ENCODE measurements at regions not wholly inside any gene's neighbourhood (a gene's known extent, or its start where the extent isn't known, plus 50 kb on each side); places are given as distances from the start of the nearest gene placed in this dataset.

DNA sequence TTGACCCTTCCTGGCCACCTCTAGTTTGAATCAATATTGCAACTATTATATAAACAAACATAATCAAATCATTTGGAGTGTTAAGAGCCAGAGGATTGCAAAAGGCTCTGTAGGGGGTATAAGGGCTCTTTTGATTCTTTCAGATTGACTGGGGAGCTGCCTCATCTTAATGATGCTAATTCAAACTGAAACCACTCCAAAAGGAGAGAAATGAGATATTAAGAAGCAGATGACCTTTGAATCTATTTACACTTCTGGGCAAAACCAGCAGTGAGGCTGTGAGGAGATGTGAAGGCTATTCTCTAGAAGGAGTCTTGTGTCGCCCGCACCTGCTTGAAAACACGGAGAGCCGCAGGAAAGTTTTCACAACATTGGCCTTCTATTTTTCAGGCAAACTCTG is 311.2 kb upstream of the CRIM1 start:
- H4K5ac ChIP-seq (ENCODE audit: insufficient read length, low read depth, low read length): no peak overlapping the region
- H2BK12ac ChIP-seq (ENCODE audit: low read depth, low read length): no peak overlapping the region
- H2BK5ac ChIP-seq (ENCODE audit: low read depth, low read length): no peak overlapping the region
- H2AFZ ChIP-seq (ENCODE audit: low read length): no peak overlapping the region
- H2BK20ac ChIP-seq (ENCODE audit: low read length): no peak overlapping the region
- no peak overlapping the region for H3K14ac ChIP-seq (ENCODE audit: insufficient read length)
- no peak overlapping the region for H2BK15ac ChIP-seq (ENCODE audit: low read length)
- no peaks in the 10 kb centered on the region for H3K23me2 ChIP-seq (ENCODE audit: low read depth, low read length)
- DNase-seq (ENCODE audit: low read depth in 1 of 2, low spot score in 2 of 2) (no peak), FAIRE-seq (no peak)
- H3K9ac ChIP-seq (replicated peaks in 1 of 4; ENCODE audit: extremely low read depth in 1 of 4, low read depth in 3 of 4, low read length in 3 of 4): no peak overlapping the region
- ChIA-PET CTCF (ENCODE audit: partially characterized antibody) (no interaction called here), POLR2A (ENCODE audit: partially characterized antibody) (no interaction called here)
- no peaks in the 10 kb centered on the region for H3K9me3 ChIP-seq (ENCODE audit: insufficient read depth in 2 of 2, low read depth in 1 of 2, low read length in 1 of 2)
- H3K4me2 ChIP-seq (ENCODE audit: insufficient read depth in 1 of 2, low read depth in 2 of 2, low read length in 2 of 2): no peak overlapping the region
- H3K79me2 ChIP-seq (ENCODE audit: control insufficient read depth in 1 of 2, insufficient read depth in 2 of 2, low read length in 2 of 2): no peaks in the 10 kb centered on the region
- no peak overlapping the region for H3K56ac ChIP-seq (replicated peaks; ENCODE audit: insufficient read length, low read depth, low read length)
- no peak overlapping the region for H3K27ac ChIP-seq (ENCODE audit: low read depth, low read length)
- H3K18ac ChIP-seq (ENCODE audit: extremely low read depth, low read length): no peak overlapping the region
- no peak for TF ChIP-seq MAFK (IDR thresholded peaks at IDR 0.05; ENCODE audit: low read depth, low read length)
- TF ChIP-seq MAX (IDR thresholded peaks at IDR 0.05): no peak
- TF ChIP-seq SIX5 (IDR thresholded peaks at IDR 0.05; ENCODE audit: low read depth, low read length): no peak
- TF ChIP-seq FOSL1 (IDR thresholded peaks at IDR 0.05; ENCODE audit: insufficient read depth, low read depth, low read length): no peak
- no peak for TF ChIP-seq SIN3A (conservative IDR thresholded peaks at IDR 0.05 in 1 of 2, IDR thresholded peaks at IDR 0.05 in 1 of 2; ENCODE audit: low read depth in 1 of 2, low read length in 2 of 2)
- TF ChIP-seq, protein P1, sequence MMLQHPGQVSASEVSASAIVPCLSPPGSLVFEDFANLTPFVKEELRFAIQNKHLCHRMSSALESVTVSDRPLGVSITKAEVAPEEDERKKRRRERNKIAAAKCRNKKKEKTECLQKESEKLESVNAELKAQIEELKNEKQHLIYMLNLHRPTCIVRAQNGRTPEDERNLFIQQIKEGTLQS (IDR thresholded peaks at IDR 0.05; ENCODE audit: insufficient read depth, low read depth, low read length): no peak
- TF ChIP-seq POLR2A (IDR thresholded peaks at IDR 0.05; ENCODE audit: control extremely low read depth in 1 of 2, low read depth in 2 of 2, low read length in 2 of 2): no peak
- no peak for TF ChIP-seq CTCF (IDR thresholded peaks at IDR 0.05; ENCODE audit: control extremely low read depth in 1 of 3, insufficient read depth in 1 of 3, low read depth in 1 of 3, low read length in 3 of 3)
- no peak for TF ChIP-seq ZNF274 (IDR thresholded peaks at IDR 0.05; ENCODE audit: borderline replicate concordance, extremely low read depth, low read length)
- H3K27me3 ChIP-seq (replicated peaks in 1 of 4; ENCODE audit: control insufficient read depth in 3 of 4, extremely low read depth in 1 of 4, insufficient read depth in 3 of 4, low read length in 3 of 4): no peaks in the 10 kb centered on the region
- no peak overlapping the region for H2BK120ac ChIP-seq (replicated peaks; ENCODE audit: low read depth, low read length)
- H4K8ac ChIP-seq (ENCODE audit: extremely low read depth, insufficient read depth, low read length): no peak overlapping the region
- H4K91ac ChIP-seq (replicated peaks; ENCODE audit: insufficient read length, low read length): no peak overlapping the region
- no peak overlapping the region for H3K4ac ChIP-seq (replicated peaks; ENCODE audit: insufficient read length, low read depth, low read length)
- H3K79me1 ChIP-seq (ENCODE audit: low read depth, low read length): no peaks in the 10 kb centered on the region
- H2AK5ac ChIP-seq (ENCODE audit: low read depth, low read length): no peak overlapping the region
- H3K4me1 ChIP-seq (replicated peaks in 1 of 4; ENCODE audit: control insufficient read depth in 3 of 4, insufficient read depth in 4 of 4, low read length in 3 of 4): no peaks in the 10 kb centered on the region
- H4K20me1 ChIP-seq (replicated peaks in 1 of 2; ENCODE audit: control insufficient read depth in 1 of 2, insufficient read depth in 2 of 2, low read length in 2 of 2): no peaks in the 10 kb centered on the region
- no peaks in the 10 kb centered on the region for H3K36me3 ChIP-seq (ENCODE audit: control insufficient read depth in 2 of 4, insufficient read depth in 4 of 4, low read length in 3 of 4)
- 100% methylated on average over 4 of the region's 4 CpGs; no CpG with 5 or more reads in 1 of the 2 experiments for WGBS, 2 experiments (ENCODE audit: extremely low coverage in 1 of 2, insufficient coverage in 1 of 2, insufficient read length in 1 of 2, insufficient replicate concordance in 2 of 2, low coverage in 1 of 2, low lambda C conversion rate in 2 of 2, missing lambda C conversion rate in 1 of 2)
- no peak overlapping the region for H3K4me3 ChIP-seq (ENCODE audit: extremely low read depth in 1 of 4, insufficient read depth in 2 of 4, low read depth in 3 of 4, low read length in 4 of 4)
- no peak overlapping the region for H3K23ac ChIP-seq (ENCODE audit: insufficient read length)

Data from H1 (cell line).